WERI-Rb-1 (cell line): ENCODE measurements at regions not wholly inside any gene's neighbourhood (a gene's known extent, or its start where the extent isn't known, plus 50 kb on each side); places are given as distances from the start of the nearest gene placed in this dataset.

Experiments used
- DNase-seq: peaks from one replicate; pipeline ENCODE4 v3.0.0-alpha.2; 2020
- H3K27ac ChIP-seq: fragments of 250-450 bp; sonication (Bioruptor Pico); 2 replicates; pipeline ENCODE4 v1.5.1; 2020; ENCODE audit warnings: mild to moderate bottlenecking, moderate library complexity
- H3K27me3 ChIP-seq: fragments of 250-450 bp; sonication (Bioruptor Pico); 2 replicates; pipeline ENCODE4 v1.5.1; 2021; ENCODE audit warnings: mild to moderate bottlenecking, low read depth, moderate library complexity; ENCODE audit not compliant: insufficient read depth, severe bottlenecking
- H3K36me3 ChIP-seq: fragments of 250-450 bp; sonication (Bioruptor Pico); 2 replicates; pipeline ENCODE4 v1.5.1; 2020; ENCODE audit warnings: mild to moderate bottlenecking, moderate library complexity
- H3K4me3 ChIP-seq: 2 replicates; pipeline ENCODE4 v1.5.1; 2011; ENCODE audit warnings: low read depth, mild to moderate bottlenecking, control low read depth, low read length
- H3K9me3 ChIP-seq: fragments of 250-450 bp; sonication (Bioruptor Pico); 2 replicates; pipeline ENCODE4 v1.5.1; 2021; ENCODE audit warnings: mild to moderate bottlenecking, moderate library complexity; ENCODE audit not compliant: severe bottlenecking
- CTCF ChIP-seq: IDR thresholded peaks from 2 replicates; pipeline ENCODE4 v1.5.1; 2011; ENCODE audit warnings: low read depth, mild to moderate bottlenecking, control low read depth, inconsistent platforms, low read length

GRCh38 chr11:69400771-69401590 lies 80.5 kb upstream of the LINC01488 start:
- DNase-seq: no peak
- Histone ChIP-seq H3K27ac (no peak overlapping the region), H3K9me3 (peaks cover 8% of the 10 kb centered on the region), H3K27me3 (peaks cover 68% of the 10 kb centered on the region), H3K4me3 (no peak overlapping the region), H3K36me3 (no peaks in the 10 kb centered on the region)
- TF ChIP-seq CTCF: no peak

- Histone ChIP-seq H3K27ac (no peak overlapping the region), H3K27me3 (peaks cover 70% of the 10 kb centered on the region), H3K36me3 (no peaks in the 10 kb centered on the region), H3K4me3 (no peak overlapping the region), H3K9me3 (peaks cover 8% of the 10 kb centered on the region)
- TF ChIP-seq CTCF: no peak
- DNase-seq: no peak
These were observed 79.7 kb upstream of the LINC01488 start for GRCh38 chr11:69401715-69402114.

- Histone ChIP-seq H3K27me3 (peaks cover 72% of the 10 kb centered on the region), H3K9me3 (peaks cover 8% of the 10 kb centered on the region), H3K27ac (no peak overlapping the region), H3K4me3 (no peak overlapping the region), H3K36me3 (no peaks in the 10 kb centered on the region)
- DNase-seq: no peak
- TF ChIP-seq CTCF: no peak
These were observed 79.1 kb upstream of the LINC01488 start for GRCh38 chr11:69402251-69402887.

- H3K27me3 ChIP-seq: peaks cover 72% of the 10 kb centered on the region
- TF ChIP-seq CTCF: no peak
- H3K9me3 ChIP-seq: peaks cover 8% of the 10 kb centered on the region
- H3K36me3 ChIP-seq: no peaks in the 10 kb centered on the region
- H3K4me3 ChIP-seq: no peak overlapping the region
- no peak for DNase-seq
- no peak overlapping the region for H3K27ac ChIP-seq
These were observed 77.8 kb upstream of the LINC01488 start for GRCh38 chr11:69403556-69404215.

GRCh38 chr11:69406060-69406459 lies 75.4 kb upstream of the LINC01488 start:
- Histone ChIP-seq H3K27me3 (peaks cover 58% of the 10 kb centered on the region), H3K4me3 (no peak overlapping the region), H3K36me3 (no peaks in the 10 kb centered on the region), H3K9me3 (peaks cover 8% of the 10 kb centered on the region), H3K27ac (no peak overlapping the region)
- no peak for DNase-seq
- no peak for TF ChIP-seq CTCF
